Duodenal mucosa (tissue), 2 donors: ENCODE measurements at regions not wholly inside any gene's neighbourhood (a gene's known extent, or its start where the extent isn't known, plus 50 kb on each side); places are given as distances from the start of the nearest gene placed in this dataset.
A peak's percentile ranks its signal among the peaks of the same experiment; 100 is the strongest.

Experiments used
- H3K27ac ChIP-seq: one replicate; pipeline ENCODE4 v1.7.0; 2013; ENCODE audit warnings: low read depth, low read length
- H3K27me3 ChIP-seq, 2 donors: one replicate each; pipeline ENCODE4 v1.7.0; 2013; ENCODE audit warnings: low read length in 2 of 2, control low read depth in 1 of 2; ENCODE audit not compliant: insufficient read depth in 2 of 2, control insufficient read depth in 1 of 2
- H3K36me3 ChIP-seq, 2 donors: one replicate each; pipeline ENCODE4 v1.7.0; 2013; ENCODE audit warnings: low read length in 2 of 2, control low read depth in 1 of 2; ENCODE audit not compliant: insufficient read depth in 2 of 2, control insufficient read depth in 1 of 2
- H3K4me1 ChIP-seq, 2 donors: one replicate each; pipeline ENCODE4 v1.7.0; 2013; ENCODE audit warnings: low read length in 2 of 2, control low read depth in 1 of 2; ENCODE audit not compliant: insufficient read depth in 2 of 2, control insufficient read depth in 1 of 2
- H3K4me3 ChIP-seq, 2 donors: one replicate each; pipeline ENCODE4 v1.7.0; 2013; ENCODE audit warnings: low read length in 2 of 2, low read depth in 1 of 2
- H3K9ac ChIP-seq, 2 donors: one replicate each; pipeline ENCODE4 v1.7.0; 2013; ENCODE audit warnings: low read length in 2 of 2, low read depth in 1 of 2
- H3K9me3 ChIP-seq, 2 donors: one replicate each; pipeline ENCODE4 v1.7.0; 2013; ENCODE audit warnings: low read length in 2 of 2, control low read depth in 1 of 2; ENCODE audit not compliant: control insufficient read depth in 1 of 2

- Histone ChIP-seq H3K9me3 (no peaks in the 10 kb centered on the region), H3K27me3 (no peaks in the 10 kb centered on the region), H3K27ac (no peak overlapping the region), H3K36me3 (no peaks in the 10 kb centered on the region), H3K4me1 (peaks cover 10 to 23% of the 10 kb centered on the region in 2 donors), H3K9ac (no peak overlapping the region), H3K4me3 (peak overlapping the region; percentile 13 to 14)
Observed at GRCh38 chr5:123882965-123883345, 371.0 kb downstream of the CSNK1G3 start.

GRCh38 chr5:123882319-123882964, 370.5 kb downstream of the CSNK1G3 start:
- peak overlapping the region; percentile 13 to 14 for H3K4me3 ChIP-seq
- H3K4me1 ChIP-seq: peaks cover 10 to 23% of the 10 kb centered on the region in 2 donors
- H3K27me3 ChIP-seq: no peaks in the 10 kb centered on the region
- no peaks in the 10 kb centered on the region for H3K36me3 ChIP-seq
- no peaks in the 10 kb centered on the region for H3K9me3 ChIP-seq
- no peak overlapping the region for H3K27ac ChIP-seq
- no peak overlapping the region for H3K9ac ChIP-seq

GRCh38 chr5:123881759-123882244, 369.8 kb downstream of the CSNK1G3 start:
- no peak overlapping the region for H3K4me3 ChIP-seq
- no peak overlapping the region for H3K27ac ChIP-seq
- H3K9ac ChIP-seq: no peak overlapping the region

GRCh38 chr5:123880875-123881274, 368.9 kb downstream of the CSNK1G3 start:
- no peaks in the 10 kb centered on the region for H3K27me3 ChIP-seq
- no peak overlapping the region for H3K27ac ChIP-seq
- no peak overlapping the region for H3K4me3 ChIP-seq
- no peaks in the 10 kb centered on the region for H3K36me3 ChIP-seq
- no peak overlapping the region for H3K9ac ChIP-seq
- H3K4me1 ChIP-seq: peaks cover 12 to 23% of the 10 kb centered on the region in 2 donors
- H3K9me3 ChIP-seq: no peaks in the 10 kb centered on the region

More at GRCh38 chr5:123881759-123882244, 369.8 kb downstream of the CSNK1G3 start:
- H3K27me3 ChIP-seq: no peaks in the 10 kb centered on the region
- peaks cover 10 to 23% of the 10 kb centered on the region in 2 donors for H3K4me1 ChIP-seq
- H3K36me3 ChIP-seq: no peaks in the 10 kb centered on the region
- no peaks in the 10 kb centered on the region for H3K9me3 ChIP-seq

- no peak overlapping the region for H3K4me3 ChIP-seq
- H3K9me3 ChIP-seq: no peaks in the 10 kb centered on the region
- no peak overlapping the region for H3K9ac ChIP-seq
- no peaks in the 10 kb centered on the region for H3K36me3 ChIP-seq
- no peaks in the 10 kb centered on the region for H3K27me3 ChIP-seq
- peaks cover 20 to 23% of the 10 kb centered on the region in 2 donors for H3K4me1 ChIP-seq
- H3K27ac ChIP-seq: no peak overlapping the region
Observed at GRCh38 chr5:123879071-123879470, 367.1 kb downstream of the CSNK1G3 start.

- H3K4me1 ChIP-seq: peaks cover 3 to 10% of the 10 kb centered on the region in 2 donors
- no peak overlapping the region for H3K4me3 ChIP-seq
- H3K9me3 ChIP-seq: no peaks in the 10 kb centered on the region
- no peaks in the 10 kb centered on the region for H3K27me3 ChIP-seq
- H3K9ac ChIP-seq: no peak overlapping the region
- H3K27ac ChIP-seq: no peak overlapping the region
- no peaks in the 10 kb centered on the region for H3K36me3 ChIP-seq
Observed at GRCh38 chr5:123876276-123876790, 364.4 kb downstream of the CSNK1G3 start.

GRCh38 chr5:123875561-123876275, 363.7 kb downstream of the CSNK1G3 start:
- Histone ChIP-seq H3K36me3 (no peaks in the 10 kb centered on the region), H3K4me1 (peaks cover 0 to 10% of the 10 kb centered on the region in 2 donors), H3K4me3 (no peak overlapping the region), H3K27ac (no peak overlapping the region), H3K9me3 (no peaks in the 10 kb centered on the region), H3K27me3 (no peaks in the 10 kb centered on the region), H3K9ac (no peak overlapping the region)

GRCh38 chr5:123874600-123875201, 362.7 kb downstream of the CSNK1G3 start:
- Histone ChIP-seq H3K4me1 (peaks cover 0 to 10% of the 10 kb centered on the region in 2 donors), H3K36me3 (no peaks in the 10 kb centered on the region), H3K4me3 (no peak overlapping the region), H3K27ac (no peak overlapping the region), H3K27me3 (no peaks in the 10 kb centered on the region), H3K9me3 (no peaks in the 10 kb centered on the region), H3K9ac (no peak overlapping the region)

GRCh38 chr5:123873846-123874245, 361.9 kb downstream of the CSNK1G3 start:
- Histone ChIP-seq H3K4me1 (peaks cover 0 to 10% of the 10 kb centered on the region in 2 donors), H3K27ac (no peak overlapping the region), H3K27me3 (no peaks in the 10 kb centered on the region), H3K9ac (no peak overlapping the region), H3K9me3 (no peaks in the 10 kb centered on the region), H3K4me3 (no peak overlapping the region), H3K36me3 (no peaks in the 10 kb centered on the region)

- Histone ChIP-seq H3K4me3 (no peak overlapping the region), H3K27ac (no peak overlapping the region), H3K36me3 (no peaks in the 10 kb centered on the region), H3K4me1 (peaks cover 8 to 13% of the 10 kb centered on the region in 2 donors), H3K27me3 (no peaks in the 10 kb centered on the region), H3K9me3 (no peaks in the 10 kb centered on the region), H3K9ac (no peak overlapping the region)
Observed at GRCh38 chr5:123871373-123871772, 359.4 kb downstream of the CSNK1G3 start.
